Stimulated activated CD4-positive, alpha-beta T cell treated with anti-CD3 and anti-CD28 coated beads, Interleukin-1b, Interleukin-23, amount 100 ng/mL, for 24 hours (primary cell): ENCODE measurements at regions not wholly inside any gene's neighbourhood (a gene's known extent, or its start where the extent isn't known, plus 50 kb on each side); places are given as distances from the start of the nearest gene placed in this dataset.

ENCODE experiments used
- DNase-seq, 4 experiments: peaks; one replicate each; pipeline ENCODE4 v3.0.0-alpha.2; 2020; ENCODE audit warnings: low read depth in 4 of 4, low spot score in 1 of 4

GRCh38 chr4:177692907-177693306 is 250.7 kb upstream of the AGA start:
- DNase-seq: no peak

GRCh38 chr4:177696438-177696966 is 254.3 kb upstream of the AGA start:
- DNase-seq: no peak

GRCh38 chr4:177699365-177700213 is 257.4 kb upstream of the AGA start:
- DNase-seq: no peak

GRCh38 chr4:177706916-177707315 is 264.7 kb upstream of the AGA start:
- no peak for DNase-seq

- DNase-seq: no peak
Observed at GRCh38 chr4:177713454-177713853, 271.2 kb upstream of the AGA start.

GRCh38 chr4:177717407-177717806 is 275.2 kb upstream of the AGA start:
- DNase-seq: no peak

- no peak for DNase-seq
Observed at GRCh38 chr4:177718514-177718913, 276.3 kb upstream of the AGA start.

- no peak for DNase-seq
Observed at GRCh38 chr4:177726111-177726510, 283.9 kb upstream of the AGA start.

- DNase-seq: no peak
Observed at GRCh38 chr4:177728361-177729152, 286.3 kb upstream of the AGA start.

GRCh38 chr4:177729681-177730080 is 287.4 kb upstream of the AGA start:
- no peak for DNase-seq

- DNase-seq: no peak
Observed at GRCh38 chr4:177737387-177737940, 295.2 kb upstream of the AGA start.

GRCh38 chr4:177740563-177740962 is 298.3 kb upstream of the AGA start:
- no peak for DNase-seq

GRCh38 chr4:177759729-177760128 is 317.5 kb upstream of the AGA start:
- DNase-seq: no peak

GRCh38 chr4:177761692-177762091 is 319.5 kb upstream of the AGA start:
- no peak for DNase-seq

- no peak for DNase-seq
Observed at GRCh38 chr4:177769155-177769554, 326.9 kb upstream of the AGA start.

GRCh38 chr4:177770776-177771175 is 328.5 kb upstream of the AGA start:
- no peak for DNase-seq

GRCh38 chr4:177771645-177772044 is 329.4 kb upstream of the AGA start:
- DNase-seq: no peak

GRCh38 chr4:177778623-177779022 is 336.4 kb upstream of the AGA start:
- DNase-seq: no peak

- no peak for DNase-seq
Observed at GRCh38 chr4:177785000-177785399, 342.8 kb upstream of the AGA start.

- DNase-seq: no peak
Observed at GRCh38 chr4:177789610-177790009, 347.4 kb upstream of the AGA start.

GRCh38 chr4:177791188-177791587 is 349.0 kb upstream of the AGA start:
- no peak for DNase-seq

- no peak for DNase-seq
Observed at GRCh38 chr4:177796841-177797240, 354.6 kb upstream of the AGA start.
